Activated T-cell treated with anti-CD3 and anti-CD28 coated beads, Interleukin-2, amount 50 U/mL, for 24 hours (primary cell): ENCODE measurements at regions not wholly inside any gene's neighbourhood (a gene's known extent, or its start where the extent isn't known, plus 50 kb on each side); places are given as distances from the start of the nearest gene placed in this dataset.
"Not testable (repeated sequence)": the region's sequence is repeated elsewhere in the genome, so short reads cannot be mapped to it uniquely, and the experiment has no call there.

Source experiments
- DNase-seq: peaks from one replicate; pipeline ENCODE4 v3.0.0-alpha.2; 2020
- H3K27ac Mint-ChIP-seq: 2 replicates; pipeline ENCODE4 v1.8.0; 2020; ENCODE audit warnings: mild to moderate bottlenecking, mixed read lengths
- H3K27me3 Mint-ChIP-seq: 2 replicates; pipeline ENCODE4 v1.8.0; 2020; ENCODE audit warnings: mixed read lengths
- H3K36me3 Mint-ChIP-seq: 2 replicates; pipeline ENCODE4 v1.8.0; 2020; ENCODE audit warnings: low read depth, mixed read lengths
- H3K4me1 Mint-ChIP-seq: 2 replicates; pipeline ENCODE4 v1.8.0; 2020; ENCODE audit warnings: low read depth, mixed read lengths
- H3K4me3 Mint-ChIP-seq: 2 replicates; pipeline ENCODE4 v1.8.0; 2020; ENCODE audit warnings: mild to moderate bottlenecking, moderate library complexity, mixed read lengths
- H3K9me3 Mint-ChIP-seq: 2 replicates; pipeline ENCODE4 v1.8.0; 2020; ENCODE audit warnings: mixed read lengths

- Mint-ChIP-seq H3K9me3 (no peaks in the 10 kb centered on the region), H3K27ac (no peak overlapping the region), H3K4me1 (no peaks in the 10 kb centered on the region), H3K36me3 (no peaks in the 10 kb centered on the region), H3K27me3 (peaks cover 3% of the 10 kb centered on the region), H3K4me3 (no peak overlapping the region)
- DNase-seq = no peak
Measured at GRCh38 chr15:96470681-96471310, 140.3 kb downstream of the NR2F2 start.

- Mint-ChIP-seq H3K27ac (no peak overlapping the region), H3K4me3 (no peak overlapping the region), H3K4me1 (no peaks in the 10 kb centered on the region), H3K36me3 (no peaks in the 10 kb centered on the region), H3K27me3 (peaks cover 3% of the 10 kb centered on the region), H3K9me3 (no peaks in the 10 kb centered on the region)
- no peak for DNase-seq
Measured at GRCh38 chr15:96472681-96473080, 142.2 kb downstream of the NR2F2 start.

- no peaks in the 10 kb centered on the region for H3K4me1 Mint-ChIP-seq
- DNase-seq = no peak
- no peak overlapping the region for H3K27ac Mint-ChIP-seq
- H3K4me3 Mint-ChIP-seq = no peak overlapping the region
- H3K36me3 Mint-ChIP-seq = no peaks in the 10 kb centered on the region
- H3K9me3 Mint-ChIP-seq = no peaks in the 10 kb centered on the region
- peaks cover 3% of the 10 kb centered on the region for H3K27me3 Mint-ChIP-seq
Measured at GRCh38 chr15:96473556-96473955, 143.1 kb downstream of the NR2F2 start.

- H3K9me3 Mint-ChIP-seq = peaks cover under 1% of the 10 kb centered on the region
- no peak for DNase-seq
- H3K27me3 Mint-ChIP-seq = peaks cover 3% of the 10 kb centered on the region
- no peaks in the 10 kb centered on the region for H3K36me3 Mint-ChIP-seq
- no peak overlapping the region for H3K27ac Mint-ChIP-seq
- H3K4me3 Mint-ChIP-seq = no peak overlapping the region
- no peaks in the 10 kb centered on the region for H3K4me1 Mint-ChIP-seq
Measured at GRCh38 chr15:96474231-96474664, 143.7 kb downstream of the NR2F2 start.

GRCh38 chr15:96477227-96477626 lies 146.7 kb downstream of the NR2F2 start:
- no peak overlapping the region for H3K27ac Mint-ChIP-seq
- H3K9me3 Mint-ChIP-seq = peaks cover 1% of the 10 kb centered on the region
- H3K27me3 Mint-ChIP-seq = no peaks in the 10 kb centered on the region

GRCh38 chr15:96484412-96484811 lies 153.9 kb downstream of the NR2F2 start:
- H3K27ac Mint-ChIP-seq, H3K9me3 Mint-ChIP-seq, H3K4me3 Mint-ChIP-seq: not testable (repeated sequence)

More at GRCh38 chr15:96477227-96477626, 146.7 kb downstream of the NR2F2 start:
- Mint-ChIP-seq H3K4me3 (no peak overlapping the region), H3K36me3 (no peaks in the 10 kb centered on the region), H3K4me1 (no peaks in the 10 kb centered on the region)
- DNase-seq = no peak

GRCh38 chr15:96484830-96485229 lies 154.3 kb downstream of the NR2F2 start:
- no peak overlapping the region for H3K27ac Mint-ChIP-seq

More at GRCh38 chr15:96484412-96484811, 153.9 kb downstream of the NR2F2 start:
- H3K36me3 Mint-ChIP-seq, DNase-seq, H3K4me1 Mint-ChIP-seq, H3K27me3 Mint-ChIP-seq: not testable (repeated sequence)

GRCh38 chr15:96487245-96487644 lies 156.7 kb downstream of the NR2F2 start:
- no peak for DNase-seq
- no peak overlapping the region for H3K4me3 Mint-ChIP-seq
- H3K27ac Mint-ChIP-seq = no peak overlapping the region
- H3K9me3 Mint-ChIP-seq = no peaks in the 10 kb centered on the region
- peaks cover 10% of the 10 kb centered on the region for H3K27me3 Mint-ChIP-seq
- no peaks in the 10 kb centered on the region for H3K36me3 Mint-ChIP-seq
- H3K4me1 Mint-ChIP-seq = no peaks in the 10 kb centered on the region

More at GRCh38 chr15:96484830-96485229, 154.3 kb downstream of the NR2F2 start:
- H3K4me3 Mint-ChIP-seq = no peak overlapping the region
- no peaks in the 10 kb centered on the region for H3K36me3 Mint-ChIP-seq
- no peak for DNase-seq
- H3K4me1 Mint-ChIP-seq = no peaks in the 10 kb centered on the region
- H3K9me3 Mint-ChIP-seq = no peaks in the 10 kb centered on the region
- H3K27me3 Mint-ChIP-seq = no peaks in the 10 kb centered on the region

- H3K36me3 Mint-ChIP-seq, DNase-seq, H3K9me3 Mint-ChIP-seq, H3K4me3 Mint-ChIP-seq, H3K27ac Mint-ChIP-seq, H3K4me1 Mint-ChIP-seq: not testable (repeated sequence)
- peaks cover 23% of the 10 kb centered on the region for H3K27me3 Mint-ChIP-seq
Measured at GRCh38 chr15:96491066-96491699, 160.7 kb downstream of the NR2F2 start.

GRCh38 chr15:96491700-96492644 lies 161.5 kb downstream of the NR2F2 start:
- not testable (repeated sequence) for H3K27ac Mint-ChIP-seq, H3K4me3 Mint-ChIP-seq, DNase-seq, H3K9me3 Mint-ChIP-seq, H3K4me1 Mint-ChIP-seq, H3K36me3 Mint-ChIP-seq
- peaks cover 25% of the 10 kb centered on the region for H3K27me3 Mint-ChIP-seq

GRCh38 chr15:96494505-96494904 lies 164.0 kb downstream of the NR2F2 start:
- H3K9me3 Mint-ChIP-seq = no peaks in the 10 kb centered on the region
- DNase-seq = no peak
- no peaks in the 10 kb centered on the region for H3K4me1 Mint-ChIP-seq
- no peak overlapping the region for H3K27ac Mint-ChIP-seq
- no peak overlapping the region for H3K4me3 Mint-ChIP-seq
- no peaks in the 10 kb centered on the region for H3K36me3 Mint-ChIP-seq
- H3K27me3 Mint-ChIP-seq = peaks cover 27% of the 10 kb centered on the region

GRCh38 chr15:96495386-96495785 lies 164.9 kb downstream of the NR2F2 start:
- Mint-ChIP-seq H3K9me3 (no peaks in the 10 kb centered on the region), H3K27ac (no peak overlapping the region), H3K4me1 (no peaks in the 10 kb centered on the region), H3K27me3 (peaks cover 27% of the 10 kb centered on the region), H3K36me3 (no peaks in the 10 kb centered on the region), H3K4me3 (no peak overlapping the region)
- DNase-seq = no peak

GRCh38 chr15:96497951-96498350 lies 167.5 kb downstream of the NR2F2 start:
- Mint-ChIP-seq H3K4me3 (no peak overlapping the region), H3K36me3 (no peaks in the 10 kb centered on the region), H3K9me3 (no peaks in the 10 kb centered on the region), H3K4me1 (no peaks in the 10 kb centered on the region), H3K27me3 (peaks cover 10% of the 10 kb centered on the region), H3K27ac (no peak overlapping the region)
- no peak for DNase-seq

GRCh38 chr15:96500508-96500907 lies 170.0 kb downstream of the NR2F2 start:
- no peaks in the 10 kb centered on the region for H3K36me3 Mint-ChIP-seq
- H3K27ac Mint-ChIP-seq = no peak overlapping the region
- no peak overlapping the region for H3K4me3 Mint-ChIP-seq
- no peaks in the 10 kb centered on the region for H3K9me3 Mint-ChIP-seq
- DNase-seq = no peak
- H3K4me1 Mint-ChIP-seq = no peaks in the 10 kb centered on the region
- H3K27me3 Mint-ChIP-seq = peaks cover 4% of the 10 kb centered on the region

- no peak for DNase-seq
- Mint-ChIP-seq H3K27ac (no peak overlapping the region), H3K4me3 (no peak overlapping the region), H3K9me3 (no peaks in the 10 kb centered on the region), H3K4me1 (no peaks in the 10 kb centered on the region), H3K36me3 (no peaks in the 10 kb centered on the region), H3K27me3 (peaks cover 4% of the 10 kb centered on the region)
Measured at GRCh38 chr15:96501362-96501761, 170.9 kb downstream of the NR2F2 start.
